GM12878 (cell line): ENCODE measurements at regions not wholly inside any gene's neighbourhood (a gene's known extent, or its start where the extent isn't known, plus 50 kb on each side); places are given as distances from the start of the nearest gene placed in this dataset.

Experiments
- ATAC-seq: fragments of 200-7000 bp; cut with Tn5 transposase; 3 replicates; pipeline ENCODE4 v1.9.1; 2020; ENCODE audit warnings: mild to moderate bottlenecking, moderate library complexity
- BruUV-seq: library from RNA; stranded (reverse); fragments of 400-500 nt; replicated peaks from 2 replicates; lab custom pipeline; 2021; lab: Mats Ljungman, UMichigan
- CTCF ChIA-PET: fragments of 300-600 bp; sonication (Branson Sonifier 250); formaldehyde crosslinking; extraction: SDS; loops from one replicate; lab custom pipeline; 2021; ENCODE audit warnings: inconsistent platforms; lab: Yijun Ruan, JAX
- POLR2A ChIA-PET: fragments of 350-600 bp; formaldehyde crosslinking; extraction: SDS; loops from one replicate; lab custom pipeline; 2021; ENCODE audit warnings: inconsistent platforms; lab: Charles Lee
- RAD21 ChIA-PET: fragments of 300-600 bp; sonication (Branson Sonifier 250); formaldehyde crosslinking; loops from one replicate; lab custom pipeline; 2023; ENCODE audit warnings: antibody characterized with exemption; ENCODE audit not compliant: unreplicated experiment; lab: Charles Lee
- SMC1A ChIA-PET: fragments of 300-600 bp; sonication (Branson Sonifier 250); formaldehyde crosslinking; loops from one replicate; lab custom pipeline; 2023; ENCODE audit not compliant: unreplicated experiment, uncharacterized antibody; lab: Charles Lee
- DNase-seq: peaks from one replicate; pipeline ENCODE4 v3.0.0-alpha.2; 2011; ENCODE audit warnings: low read depth, low spot score
- FAIRE-seq: peaks from 3 replicates; lab custom pipeline; 2011; peaks lifted over from hg19 to GRCh38; lab: Jason Lieb, UNC
- H2AFZ ChIP-seq: 2 replicates; pipeline ENCODE4 v1.6.0; 2011; ENCODE audit warnings: low read depth, low read length, control low read depth; ENCODE audit not compliant: control insufficient read depth
- H3K27ac ChIP-seq: 2 replicates; pipeline ENCODE4 v1.5.1; 2011; ENCODE audit warnings: control low read depth; ENCODE audit not compliant: control insufficient read depth, insufficient read depth
- H3K27me3 ChIP-seq, 2 experiments: replicated peaks in 1 of 2; 2 replicates each; pipeline versions ENCODE4 v1.6.0 to v1.6.1; 2011; ENCODE audit warnings: low read length in 1 of 2; ENCODE audit not compliant: control insufficient read depth in 2 of 2, insufficient read depth in 2 of 2
- H3K36me3 ChIP-seq, 2 experiments: 2 replicates each; pipeline ENCODE4 v1.5.1; 2011; ENCODE audit warnings: low read length in 1 of 2; ENCODE audit not compliant: control insufficient read depth in 2 of 2, insufficient read depth in 2 of 2
- H3K4me1 ChIP-seq: 2 replicates; pipeline ENCODE4 v1.6.1; 2011; ENCODE audit warnings: mild to moderate bottlenecking, low read length, moderate library complexity, mixed read lengths; ENCODE audit not compliant: control insufficient read depth, insufficient read depth
- H3K4me2 ChIP-seq: 2 replicates; pipeline ENCODE4 v1.6.0; 2011; ENCODE audit warnings: control low read depth; ENCODE audit not compliant: control insufficient read depth, insufficient read depth
- H3K4me3 ChIP-seq: fragments of 200-600 bp; sonication (generic); 2 replicates; pipeline ENCODE4 v1.5.1; 2016
- H3K79me2 ChIP-seq: 2 replicates; pipeline ENCODE4 v1.6.0; 2011; ENCODE audit warnings: low read length; ENCODE audit not compliant: control insufficient read depth, insufficient read depth
- H3K9ac ChIP-seq: 2 replicates; pipeline ENCODE4 v1.8.0; 2011; ENCODE audit warnings: low read length, control low read depth, mixed read lengths; ENCODE audit not compliant: control insufficient read depth, insufficient read depth
- H3K9me3 ChIP-seq: replicated peaks from 3 replicates; pipeline ENCODE4 v1.5.1; 2011; ENCODE audit warnings: mild to moderate bottlenecking, low read length; ENCODE audit not compliant: control insufficient read depth, insufficient read depth
- H4K20me1 ChIP-seq: 2 replicates; pipeline ENCODE4 v1.6.0; 2011; ENCODE audit not compliant: control insufficient read depth, insufficient read depth
- BACH1 ChIP-seq: fragments of 450-650 bp; IDR thresholded peaks from 2 replicates; pipeline ENCODE4 v1.6.1; 2017; ENCODE audit warnings: mild to moderate bottlenecking, borderline replicate concordance
- CBX5 ChIP-seq: sonication (generic); IDR thresholded peaks from 2 replicates; pipeline ENCODE4 v1.6.1; 2016; ENCODE audit warnings: low read depth, moderate library complexity, mild to moderate bottlenecking, inconsistent platforms
- CHD1 ChIP-seq: IDR thresholded peaks from 2 replicates; pipeline ENCODE4 v1.6.1; 2012; ENCODE audit warnings: low read depth, low read length, improper control_type of control experiment
- HCFC1 ChIP-seq: fragments of 150-350 bp; IDR thresholded peaks from 2 replicates; pipeline ENCODE4 v1.6.1; 2014; ENCODE audit warnings: low read length
- KAT2A ChIP-seq: conservative IDR thresholded peaks from 2 replicates; pipeline ENCODE4 v1.6.1; 2011; ENCODE audit warnings: low read depth, low read length; ENCODE audit not compliant: control insufficient read depth
- KLF5 ChIP-seq: fragments of 450-650 bp; IDR thresholded peaks from 2 replicates; pipeline ENCODE4 v1.6.1; 2014; ENCODE audit warnings: mild to moderate bottlenecking; ENCODE audit not compliant: partially characterized antibody
- NRF1 ChIP-seq: conservative IDR thresholded peaks from 2 replicates; pipeline ENCODE4 v1.6.1; 2011; ENCODE audit warnings: mild to moderate bottlenecking, low read depth, low read length, improper control_type of control experiment
- POLR2AphosphoS5 ChIP-seq: IDR thresholded peaks from 2 replicates; pipeline ENCODE4 v1.6.1; 2011; ENCODE audit warnings: mild to moderate bottlenecking, low read length, inconsistent platforms
- POU2F2 ChIP-seq: IDR thresholded peaks from 3 replicates; pipeline ENCODE4 v1.6.1; 2011; ENCODE audit warnings: low read depth, mild to moderate bottlenecking, low read length, borderline replicate concordance
- SIN3A ChIP-seq: IDR thresholded peaks from 2 replicates; pipeline ENCODE4 v1.6.1; 2012; ENCODE audit warnings: low read depth, low read length, improper control_type of control experiment
- SPI1 ChIP-seq: IDR thresholded peaks from 2 replicates; pipeline ENCODE4 v1.6.1; 2011; ENCODE audit warnings: low read depth, mild to moderate bottlenecking, low read length, moderate library complexity, borderline replicate concordance; ENCODE audit not compliant: insufficient read depth
- TARDBP ChIP-seq: IDR thresholded peaks from 2 replicates; pipeline ENCODE4 v1.6.1; 2016; ENCODE audit warnings: borderline replicate concordance
- WGBS: methylation state at CpG from one replicate; pipeline ENCODE4 v1.1.6; 2016; ENCODE audit warnings: low lambda C conversion rate; ENCODE audit not compliant: insufficient replicate concordance, insufficient coverage; ENCODE audit errors: missing lambda C conversion rate; 5-methylcytosine and 5-hydroxymethylcytosine counted together
- in situ Hi-C: fragments of 300-500 bp; cut with MboI; formaldehyde crosslinking; loops from 9 replicates; pipeline ENCODE4 v1.14.3; 2018; ENCODE audit warnings: mixed read lengths
- intact Hi-C: fragments of 100-400 bp; cut with micrococcal nuclease; formaldehyde crosslinking; loops from one replicate; pipeline ENCODE4 v1.14.2; 2022; ENCODE audit not compliant: unreplicated experiment

GRCh38 chr18:72100465-72101004 is 443.6 kb downstream of the CBLN2 start:
- H3K79me2 ChIP-seq, result no peaks in the 10 kb centered on the region
- no peak overlapping the region for H3K4me2 ChIP-seq
- no peaks in the 10 kb centered on the region for H3K9me3 ChIP-seq
- BruUV-seq, result no TSS peak
- FAIRE-seq, result no peak
- no peaks in the 10 kb centered on the region for H3K27me3 ChIP-seq
- no peaks in the 10 kb centered on the region for H3K36me3 ChIP-seq
- ChIA-PET POLR2A (no interaction called here), SMC1A (interaction anchor here (1.3 to 1.9 kb wide), 2 partner anchors 13 to 40 kb away, joined by 4 to 5 read pairs; no protein-coding TSS in a partner anchor), CTCF (interaction anchor here (1.5 kb wide), 1 partner anchor 70 kb away, joined by 3 read pairs; no protein-coding TSS in a partner anchor), RAD21 (no interaction called here)
- no peak for DNase-seq
- H3K4me3 ChIP-seq, result no peak overlapping the region
- H2AFZ ChIP-seq, result no peak overlapping the region
- H3K27ac ChIP-seq, result no peak overlapping the region
- in situ Hi-C loops, result no loop called here
- no peaks in the 10 kb centered on the region for H4K20me1 ChIP-seq
- no peak for TF ChIP-seq POLR2AphosphoS5
- no peak for TF ChIP-seq CHD1
- TF ChIP-seq NRF1, result no peak
- TF ChIP-seq SPI1, result no peak
- no peak for TF ChIP-seq KAT2A
- TF ChIP-seq CBX5, result no peak
- TF ChIP-seq POU2F2, result no peak
- TF ChIP-seq BACH1, result no peak
- no peak for TF ChIP-seq SIN3A
- no peak for TF ChIP-seq TARDBP
- no peak for TF ChIP-seq HCFC1
- TF ChIP-seq KLF5, result no peak
- H3K4me1 ChIP-seq, result no peaks in the 10 kb centered on the region
- ATAC-seq, result no peak
- intact Hi-C loops, result no loop called here
- WGBS, result 54% methylated on average over 5 of the region's 5 CpGs
- H3K9ac ChIP-seq, result no peak overlapping the region
